Chondrocyte (in vitro differentiated cells): ENCODE measurements at regions not wholly inside any gene's neighbourhood (a gene's known extent, or its start where the extent isn't known, plus 50 kb on each side); places are given as distances from the start of the nearest gene placed in this dataset.
A peak's percentile ranks its signal among the peaks of the same experiment; 100 is the strongest.

Source experiments
- DNase-seq: peaks from one replicate; pipeline ENCODE4 v3.0.0; 2021; ENCODE audit warnings: mixed read lengths, low spot score
- H3K27ac Mint-ChIP-seq: one replicate; pipeline ENCODE4 v1.8.0; 2021; ENCODE audit warnings: mild to moderate bottlenecking, moderate library complexity, mixed read lengths; ENCODE audit not compliant: unreplicated experiment
- H3K27me3 Mint-ChIP-seq: 2 replicates; pipeline ENCODE4 v1.8.0; 2021; ENCODE audit warnings: low read depth, mixed read lengths
- H3K36me3 Mint-ChIP-seq: 2 replicates; pipeline ENCODE4 v1.8.0; 2021; ENCODE audit warnings: low read depth, mixed read lengths
- H3K4me1 Mint-ChIP-seq: 2 replicates; pipeline ENCODE4 v1.8.0; 2021; ENCODE audit warnings: low read depth, mild to moderate bottlenecking, mixed read lengths
- H3K4me3 Mint-ChIP-seq: one replicate; pipeline ENCODE4 v1.8.0; 2021; ENCODE audit warnings: mild to moderate bottlenecking, moderate library complexity, mixed read lengths; ENCODE audit not compliant: unreplicated experiment
- H3K9me3 Mint-ChIP-seq: 2 replicates; pipeline ENCODE4 v1.8.0; 2021; ENCODE audit warnings: low read depth, mixed read lengths
- TF ChIP-seq, protein P1 (sequence below): fragments of 200-600 bp; sonication (generic); IDR thresholded peaks from 2 replicates; pipeline ENCODE4 v1.5.0; 2021; ENCODE audit warnings: antibody characterized with exemption, mild to moderate bottlenecking, moderate library complexity

DNA sequence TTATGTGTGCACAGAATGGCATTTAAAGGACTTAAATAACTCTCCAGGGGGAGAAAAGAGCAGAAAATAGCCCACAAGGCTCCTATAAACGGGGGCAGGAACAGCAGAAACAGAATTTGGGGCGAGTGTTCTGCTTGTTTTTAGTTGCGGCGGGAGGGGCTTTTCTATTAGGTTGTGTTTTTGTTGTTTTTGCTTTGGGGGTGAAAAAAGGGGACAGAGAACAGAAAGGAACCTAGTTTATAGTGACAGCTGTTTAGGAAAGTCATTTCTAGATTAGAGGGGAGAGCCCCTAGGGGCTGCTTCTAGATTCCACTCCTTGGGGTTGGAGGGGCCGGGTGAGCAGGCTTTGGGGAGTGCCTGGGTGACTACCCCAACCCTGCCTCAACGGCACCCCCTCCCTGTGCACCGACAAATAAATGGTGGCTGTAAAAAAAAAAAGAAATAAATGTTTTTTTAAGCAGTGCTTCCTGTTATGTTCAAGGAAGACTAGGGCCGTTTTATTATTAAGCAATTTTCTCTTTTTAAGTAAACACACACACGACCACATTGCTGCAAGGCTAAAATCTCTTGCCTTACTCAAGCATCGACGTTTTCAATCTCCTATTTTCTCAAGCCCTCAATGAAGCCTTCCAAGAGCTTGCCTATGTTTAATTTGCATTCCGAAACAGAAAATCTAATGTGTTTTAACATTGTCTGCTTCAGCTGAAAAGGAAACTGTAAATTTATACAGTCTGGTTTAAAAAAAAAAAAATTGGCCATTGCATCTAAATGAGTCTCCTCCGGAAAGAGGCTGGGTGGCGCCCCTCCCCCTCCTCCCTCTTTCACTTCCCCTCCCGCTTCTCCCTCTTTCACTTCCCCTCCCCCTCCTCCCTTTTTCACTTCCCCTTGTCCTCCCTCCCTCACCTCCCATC, 123.3 kb upstream of the TBL1X start:
- TF ChIP-seq, protein P1, sequence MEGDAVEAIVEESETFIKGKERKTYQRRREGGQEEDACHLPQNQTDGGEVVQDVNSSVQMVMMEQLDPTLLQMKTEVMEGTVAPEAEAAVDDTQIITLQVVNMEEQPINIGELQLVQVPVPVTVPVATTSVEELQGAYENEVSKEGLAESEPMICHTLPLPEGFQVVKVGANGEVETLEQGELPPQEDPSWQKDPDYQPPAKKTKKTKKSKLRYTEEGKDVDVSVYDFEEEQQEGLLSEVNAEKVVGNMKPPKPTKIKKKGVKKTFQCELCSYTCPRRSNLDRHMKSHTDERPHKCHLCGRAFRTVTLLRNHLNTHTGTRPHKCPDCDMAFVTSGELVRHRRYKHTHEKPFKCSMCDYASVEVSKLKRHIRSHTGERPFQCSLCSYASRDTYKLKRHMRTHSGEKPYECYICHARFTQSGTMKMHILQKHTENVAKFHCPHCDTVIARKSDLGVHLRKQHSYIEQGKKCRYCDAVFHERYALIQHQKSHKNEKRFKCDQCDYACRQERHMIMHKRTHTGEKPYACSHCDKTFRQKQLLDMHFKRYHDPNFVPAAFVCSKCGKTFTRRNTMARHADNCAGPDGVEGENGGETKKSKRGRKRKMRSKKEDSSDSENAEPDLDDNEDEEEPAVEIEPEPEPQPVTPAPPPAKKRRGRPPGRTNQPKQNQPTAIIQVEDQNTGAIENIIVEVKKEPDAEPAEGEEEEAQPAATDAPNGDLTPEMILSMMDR: peak; percentile 50
- peaks cover 8% of the 10 kb centered on the region for H3K9me3 Mint-ChIP-seq
- no peaks in the 10 kb centered on the region for H3K36me3 Mint-ChIP-seq
- DNase-seq: no peak
- peaks cover 20% of the 10 kb centered on the region for H3K4me1 Mint-ChIP-seq
- no peaks in the 10 kb centered on the region for H3K27me3 Mint-ChIP-seq
- peak overlapping the region; percentile 58 for H3K4me3 Mint-ChIP-seq
- peak overlapping the region; percentile 88 for H3K27ac Mint-ChIP-seq

DNA sequence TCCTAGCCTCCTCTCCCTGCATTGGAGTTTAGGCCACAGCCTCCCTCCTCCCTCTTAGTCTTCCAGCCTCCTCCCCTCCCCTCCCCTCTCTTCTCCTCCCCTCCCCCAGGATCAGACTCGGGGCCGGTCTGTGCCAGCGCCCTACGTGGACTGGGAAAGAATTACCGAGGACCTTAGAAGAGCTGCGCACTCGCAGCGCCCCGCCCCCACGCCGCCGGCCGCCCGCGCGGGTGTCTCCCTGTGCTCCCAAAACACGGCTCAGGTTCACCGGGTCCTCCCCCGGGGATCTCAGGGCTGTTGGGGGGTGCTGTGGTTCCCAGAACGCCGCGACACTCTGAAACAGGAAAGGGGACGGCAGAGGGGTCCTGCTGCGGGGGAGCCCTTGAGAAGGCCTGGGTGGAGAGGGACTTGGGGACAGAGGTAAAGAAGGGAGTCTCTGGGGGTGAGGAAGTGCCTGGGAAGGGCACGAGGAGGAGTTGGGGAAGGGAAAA, 122.3 kb upstream of the TBL1X start:
- Mint-ChIP-seq H3K9me3 (peaks cover 8% of the 10 kb centered on the region), H3K4me1 (peaks cover 20% of the 10 kb centered on the region), H3K4me3 (peak overlapping the region; percentile 65), H3K27me3 (no peaks in the 10 kb centered on the region), H3K36me3 (no peaks in the 10 kb centered on the region), H3K27ac (no peak overlapping the region)
- DNase-seq: no peak
- TF ChIP-seq, protein P1: no peak

DNA sequence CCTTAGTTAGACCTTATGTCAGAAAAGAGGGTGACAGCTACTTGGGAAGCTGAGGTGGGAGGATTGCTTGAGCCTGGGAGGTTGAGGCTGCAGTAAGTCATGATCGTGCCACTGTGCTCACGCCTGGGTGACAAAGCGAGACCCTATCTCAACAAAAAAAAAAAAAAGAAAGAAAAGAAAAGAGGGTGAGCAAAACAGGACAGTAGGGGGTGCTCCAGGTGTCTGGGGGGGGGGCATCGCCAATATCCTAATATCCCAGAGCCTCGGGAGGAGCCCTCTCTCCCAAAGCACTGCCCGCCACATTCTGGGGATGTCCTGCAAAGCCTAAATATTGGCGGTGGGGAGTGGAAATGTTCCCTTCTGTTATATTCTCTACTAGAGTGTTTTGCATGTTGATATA, 120.9 kb upstream of the TBL1X start:
- Mint-ChIP-seq H3K27ac (no peak overlapping the region), H3K4me1 (peaks cover 23% of the 10 kb centered on the region), H3K4me3 (no peak overlapping the region), H3K36me3 (no peaks in the 10 kb centered on the region), H3K27me3 (no peaks in the 10 kb centered on the region), H3K9me3 (peaks cover 4% of the 10 kb centered on the region)
- DNase-seq: no peak
- TF ChIP-seq, protein P1: no peak

DNA sequence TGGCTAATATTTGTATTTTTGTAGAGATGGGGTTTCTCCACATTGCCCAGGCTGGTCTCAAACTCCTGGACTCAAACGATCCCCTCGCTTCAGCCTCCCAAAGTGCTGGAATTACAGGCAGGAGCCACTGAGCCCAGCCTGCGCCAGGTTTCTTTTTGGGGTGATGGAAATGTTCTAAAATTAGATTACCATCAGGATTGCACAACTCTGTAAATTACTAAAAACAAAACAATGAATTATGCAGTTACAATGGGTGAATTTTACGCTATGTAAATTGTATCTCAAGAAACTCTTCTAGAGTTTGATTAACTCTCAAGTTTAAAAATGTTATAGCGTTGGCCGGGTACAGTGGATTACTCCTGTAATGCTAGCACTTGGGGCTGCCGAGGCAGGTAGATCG, 118.9 kb upstream of the TBL1X start:
- H3K9me3 Mint-ChIP-seq: peaks cover 4% of the 10 kb centered on the region
- peaks cover 21% of the 10 kb centered on the region for H3K4me1 Mint-ChIP-seq
- no peak overlapping the region for H3K4me3 Mint-ChIP-seq
- DNase-seq: no peak
- H3K36me3 Mint-ChIP-seq: no peaks in the 10 kb centered on the region
- no peak overlapping the region for H3K27ac Mint-ChIP-seq
- H3K27me3 Mint-ChIP-seq: no peaks in the 10 kb centered on the region
- TF ChIP-seq, protein P1: no peak

DNA sequence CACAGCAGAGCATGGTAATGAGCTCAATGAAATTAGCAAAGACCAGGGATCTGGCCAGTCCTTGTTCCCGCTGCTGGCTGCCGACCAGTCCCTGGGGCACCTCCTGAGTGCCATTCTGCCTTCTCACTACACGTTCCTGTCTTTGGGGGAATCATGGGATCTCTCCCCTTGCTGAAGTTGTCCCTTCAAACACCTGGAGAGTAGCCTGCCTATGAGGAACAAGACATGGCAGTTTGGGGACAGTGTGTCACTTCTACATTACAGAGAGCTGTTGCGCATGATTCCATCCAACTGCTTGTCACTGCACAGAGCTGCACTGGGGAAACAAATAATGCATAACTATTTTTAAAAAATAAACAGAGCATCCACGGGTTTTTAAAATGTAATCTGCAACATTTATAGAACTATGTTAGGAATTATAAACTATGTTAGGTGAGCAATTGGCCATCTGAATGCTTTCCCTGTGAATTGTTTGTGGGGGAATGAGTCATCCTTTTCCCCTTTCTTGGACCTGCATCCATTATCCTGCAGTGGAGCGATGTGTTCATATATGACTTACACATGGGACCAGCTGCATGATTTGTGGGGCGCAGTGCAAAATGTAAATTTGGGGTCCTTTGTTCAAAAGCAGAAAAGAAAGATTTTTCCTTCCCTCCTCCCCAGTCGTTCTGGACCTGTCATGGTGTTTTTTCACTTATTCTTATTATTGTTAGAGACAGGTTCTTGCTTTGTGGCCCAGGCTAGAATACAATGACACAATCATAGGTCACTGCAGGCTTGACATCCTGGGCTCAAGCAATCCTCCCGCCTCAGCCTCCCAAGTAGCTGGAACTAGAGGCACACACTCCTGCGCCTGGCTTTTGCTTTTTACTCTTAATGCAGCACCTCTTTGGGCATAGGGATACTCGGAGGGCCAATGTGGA, 115.0 kb upstream of the TBL1X start:
- Mint-ChIP-seq H3K27me3 (no peaks in the 10 kb centered on the region), H3K4me3 (no peak overlapping the region), H3K36me3 (no peaks in the 10 kb centered on the region), H3K4me1 (peaks cover 23% of the 10 kb centered on the region), H3K27ac (no peak overlapping the region), H3K9me3 (peaks cover 14% of the 10 kb centered on the region)
- TF ChIP-seq, protein P1: no peak
- no peak for DNase-seq
